Glutamatergic neuron (in vitro differentiated cells): ENCODE measurements at regions not wholly inside any gene's neighbourhood (a gene's known extent, or its start where the extent isn't known, plus 50 kb on each side); places are given as distances from the start of the nearest gene placed in this dataset.

Experiments used
- DNase-seq: peaks from one replicate; pipeline ENCODE4 v3.0.0; 2022
- H3K27ac Mint-ChIP-seq: one replicate; pipeline ENCODE4 v1.8.0; 2020; ENCODE audit warnings: mild to moderate bottlenecking, mixed read lengths, inconsistent platforms; ENCODE audit not compliant: unreplicated experiment
- H3K27me3 Mint-ChIP-seq: one replicate; pipeline ENCODE4 v1.8.0; 2020; ENCODE audit warnings: mild to moderate bottlenecking, moderate library complexity, mixed read lengths, inconsistent platforms; ENCODE audit not compliant: unreplicated experiment
- H3K36me3 Mint-ChIP-seq: one replicate; pipeline ENCODE4 v1.8.0; 2020; ENCODE audit warnings: mild to moderate bottlenecking, mixed read lengths, inconsistent platforms; ENCODE audit not compliant: unreplicated experiment
- H3K4me1 Mint-ChIP-seq: one replicate; pipeline ENCODE4 v1.8.0; 2020; ENCODE audit warnings: mild to moderate bottlenecking, low read depth, mixed read lengths, inconsistent platforms; ENCODE audit not compliant: unreplicated experiment
- H3K4me3 Mint-ChIP-seq: one replicate; pipeline ENCODE4 v1.8.0; 2020; ENCODE audit warnings: mild to moderate bottlenecking, mixed read lengths, inconsistent platforms; ENCODE audit not compliant: unreplicated experiment
- H3K9me3 Mint-ChIP-seq: one replicate; pipeline ENCODE4 v1.8.0; 2020; ENCODE audit warnings: mild to moderate bottlenecking, moderate library complexity, mixed read lengths, inconsistent platforms; ENCODE audit not compliant: unreplicated experiment
- CTCF ChIP-seq: fragments of 200-600 bp; sonication (generic); IDR thresholded peaks from one replicate; pipeline ENCODE4 v1.5.0; 2021; ENCODE audit not compliant: partially characterized antibody, unreplicated experiment

GRCh38 chr18:46324087-46324955, 220.1 kb downstream of the HAUS1 start:
- Mint-ChIP-seq H3K4me3 (no peak overlapping the region), H3K36me3 (no peaks in the 10 kb centered on the region), H3K4me1 (peaks cover 6% of the 10 kb centered on the region), H3K27me3 (peaks cover 2% of the 10 kb centered on the region), H3K27ac (no peak overlapping the region), H3K9me3 (peaks cover 1% of the 10 kb centered on the region)
- no peak for DNase-seq
- no peak for TF ChIP-seq CTCF

DNA sequence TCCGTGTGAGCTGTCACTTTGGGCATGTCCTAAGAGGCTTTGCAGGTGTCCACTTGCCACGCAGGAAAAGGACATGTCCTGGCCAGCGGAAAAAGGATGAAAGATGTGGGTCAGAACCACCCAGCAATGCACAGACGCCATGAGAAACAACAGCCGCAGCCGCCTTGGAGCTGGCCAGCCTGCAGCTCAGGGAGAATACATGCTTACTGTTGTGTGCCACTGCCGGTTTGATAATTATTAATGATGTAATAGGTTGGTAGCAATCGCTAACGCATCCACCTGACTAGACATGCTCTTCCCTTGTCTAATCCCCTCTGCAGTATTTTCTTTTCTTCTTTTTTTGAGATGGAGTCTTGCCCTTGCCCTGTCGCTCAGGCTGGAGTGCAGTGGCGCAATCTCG, 221.7 kb downstream of the HAUS1 start:
- no peak overlapping the region for H3K27ac Mint-ChIP-seq
- H3K4me3 Mint-ChIP-seq, result no peak overlapping the region
- H3K36me3 Mint-ChIP-seq, result no peaks in the 10 kb centered on the region
- no peak for TF ChIP-seq CTCF
- H3K4me1 Mint-ChIP-seq, result peaks cover 6% of the 10 kb centered on the region
- DNase-seq, result no peak
- H3K27me3 Mint-ChIP-seq, result peaks cover 2% of the 10 kb centered on the region
- peaks cover 3% of the 10 kb centered on the region for H3K9me3 Mint-ChIP-seq

DNA sequence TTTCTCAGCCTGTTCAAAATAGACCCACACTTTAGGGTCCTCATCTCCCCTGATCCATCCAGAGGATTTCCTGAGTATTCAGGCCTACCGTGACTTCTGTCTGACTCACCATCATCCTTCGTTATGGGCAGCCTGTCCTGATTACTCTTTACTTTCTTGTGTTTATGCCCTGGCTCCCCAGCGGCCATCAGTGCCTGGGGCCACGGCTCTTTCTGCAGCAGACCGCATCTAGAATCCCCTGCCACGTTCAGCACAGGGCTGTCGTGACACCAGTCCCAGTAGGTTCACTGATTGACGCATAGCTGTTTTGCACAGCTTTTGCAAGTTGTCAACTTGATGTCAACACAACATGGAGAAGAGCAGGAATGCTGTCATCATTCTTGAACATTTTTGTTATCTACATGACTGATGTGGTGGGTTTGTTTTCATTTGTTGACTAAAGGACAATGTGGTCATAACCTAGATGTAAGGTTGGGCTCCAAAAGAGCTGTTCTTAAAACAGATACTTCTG, 225.6 kb downstream of the HAUS1 start:
- DNase-seq, result no peak
- H3K36me3 Mint-ChIP-seq, result peaks cover 3% of the 10 kb centered on the region

DNA sequence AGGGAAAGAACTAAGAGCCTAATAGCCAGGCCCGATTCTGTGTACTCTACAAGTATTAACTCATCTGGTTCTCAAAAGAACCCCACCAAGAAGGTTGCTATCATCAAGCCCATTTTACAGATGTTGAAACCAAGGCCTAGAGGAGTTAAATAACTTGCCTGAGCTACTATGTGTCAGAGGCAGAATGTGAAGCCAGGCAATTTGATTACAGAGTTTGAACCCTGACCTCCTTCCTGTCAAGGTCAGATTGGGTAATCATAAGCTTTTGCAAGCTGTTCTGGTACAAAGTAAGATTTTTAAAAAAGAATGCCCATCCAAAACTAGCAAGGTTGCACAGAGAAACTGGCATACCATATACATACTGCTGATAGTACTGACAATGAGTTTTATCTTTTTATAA, 227.1 kb downstream of the HAUS1 start:
- DNase-seq, result no peak
- no peak for TF ChIP-seq CTCF
- no peak overlapping the region for H3K27ac Mint-ChIP-seq
- H3K27me3 Mint-ChIP-seq, result peaks cover 25% of the 10 kb centered on the region
- H3K4me3 Mint-ChIP-seq, result no peak overlapping the region
- H3K4me1 Mint-ChIP-seq, result peaks cover 5% of the 10 kb centered on the region
- H3K9me3 Mint-ChIP-seq, result peaks cover 28% of the 10 kb centered on the region
- peaks cover 14% of the 10 kb centered on the region for H3K36me3 Mint-ChIP-seq

More for the DNA sequence above, 225.6 kb downstream of the HAUS1 start:
- no peak for TF ChIP-seq CTCF
- Mint-ChIP-seq H3K4me3 (no peak overlapping the region), H3K27me3 (peaks cover 11% of the 10 kb centered on the region), H3K9me3 (peaks cover 15% of the 10 kb centered on the region), H3K4me1 (peaks cover 5% of the 10 kb centered on the region), H3K27ac (no peak overlapping the region)

DNA sequence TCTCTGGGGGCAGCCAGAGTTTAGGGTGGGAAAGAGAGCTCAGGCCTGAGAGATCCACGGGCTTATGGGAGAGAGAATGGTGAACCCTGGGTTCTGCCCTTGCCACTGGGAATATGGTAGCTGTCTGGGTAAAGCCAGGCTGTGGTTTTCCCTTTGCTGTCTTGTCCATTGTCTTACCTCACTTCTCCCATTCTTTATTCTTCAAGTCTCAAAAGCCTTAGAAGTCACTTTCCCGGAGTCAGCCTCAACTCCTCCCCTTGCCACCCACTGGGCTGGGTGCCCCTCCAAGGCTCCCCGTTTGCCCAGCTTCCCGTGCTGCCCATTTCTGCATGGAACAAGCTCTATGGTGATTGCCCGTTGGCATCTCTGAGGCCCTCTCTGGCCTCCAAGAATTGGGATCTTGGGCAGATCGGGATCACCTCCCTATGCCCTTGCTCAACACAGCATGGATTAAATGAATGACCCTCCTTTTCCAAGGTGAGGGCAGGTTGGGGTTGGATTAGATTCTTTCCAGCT, 228.2 kb downstream of the HAUS1 start:
- Mint-ChIP-seq H3K4me3 (no peak overlapping the region), H3K4me1 (peaks cover 5% of the 10 kb centered on the region), H3K36me3 (peaks cover 14% of the 10 kb centered on the region), H3K9me3 (peaks cover 34% of the 10 kb centered on the region), H3K27ac (peak overlapping the region; percentile 94), H3K27me3 (peaks cover 29% of the 10 kb centered on the region)
- no peak for DNase-seq
- no peak for TF ChIP-seq CTCF
